ENCODE measurements at regions not wholly inside any gene's neighbourhood (a gene's known extent, or its start where the extent isn't known, plus 50 kb on each side); places are given as distances from the start of the nearest gene placed in this dataset.
"Not testable (repeated sequence)": the region's sequence is repeated elsewhere in the genome, so short reads cannot be mapped to it uniquely, and the experiment has no call there.

DNA sequence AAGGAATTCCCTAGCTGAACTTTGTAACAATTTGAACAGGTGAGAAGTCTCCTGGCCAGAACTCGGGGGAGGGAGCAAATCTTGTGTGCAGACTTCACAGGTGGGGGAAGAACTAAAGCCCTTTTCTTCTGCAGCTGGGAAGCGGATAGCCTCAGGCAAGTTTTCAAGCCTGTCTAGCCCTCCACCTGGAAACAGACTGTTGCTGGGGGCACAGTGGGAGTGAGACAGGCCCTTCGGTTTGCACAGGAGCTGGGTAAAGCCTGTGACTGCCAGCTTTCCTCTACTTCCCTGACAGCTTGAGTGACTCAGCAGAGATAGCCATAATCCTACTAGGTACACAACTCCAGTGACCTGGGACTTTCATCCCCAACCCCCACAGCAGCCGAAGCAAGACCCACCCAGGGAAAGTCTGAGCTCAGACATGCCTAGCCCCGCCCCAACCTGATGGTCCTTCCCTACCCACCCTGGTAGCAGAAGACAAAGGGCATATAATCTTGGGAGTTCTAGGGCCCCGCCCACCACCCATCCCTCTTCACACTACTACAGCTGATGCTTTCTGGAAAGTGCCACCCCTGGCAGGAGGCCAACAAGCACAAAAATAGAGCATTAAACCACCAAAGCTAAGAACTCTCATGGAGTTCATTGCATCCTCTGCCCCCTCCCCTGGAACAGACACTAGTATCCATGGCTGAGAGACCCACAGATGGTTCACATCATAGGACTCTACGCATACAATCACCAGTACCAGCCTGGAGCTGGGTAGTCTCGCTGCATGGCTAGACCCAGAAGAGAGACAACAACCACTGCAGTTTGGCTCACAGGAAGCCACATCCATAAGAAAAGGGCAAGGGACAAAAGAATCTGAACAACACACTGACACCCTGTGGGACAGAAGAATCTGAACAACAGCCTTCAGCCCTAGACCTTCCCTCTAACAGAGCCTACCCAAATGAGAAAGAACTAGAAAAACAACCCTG, 479.0 kb downstream of the RAP2B start:
- no peak for DNase-seq
- Mint-ChIP-seq H3K27me3 (no peaks in the 10 kb centered on the region), H3K9me3 (peaks cover 0 to 12% (median 5%) of the 10 kb centered on the region in 9 donors), H3K27ac (peak overlapping the region in 2 of 10 donors; percentile 23), H3K36me3 (peaks cover 0 to 5% (median 0%) of the 10 kb centered on the region in 3 donors), H3K4me3 (peak overlapping the region in 1 of 10 donors; percentile 3), H3K4me1 (peaks cover 18 to 41% (median 37%) of the 10 kb centered on the region in 4 donors)
- no peak for ATAC-seq
- POLR2A ChIA-PET = interaction anchor here (0.6 kb wide), 1 partner anchor 9 kb away, joined by 3 read pairs; no protein-coding TSS in a partner anchor

GRCh38 chr3:153642576-153642975, 478.6 kb upstream of the ARHGEF26 start:
- H3K36me3 Mint-ChIP-seq, POLR2A ChIA-PET, ATAC-seq, H3K27me3 Mint-ChIP-seq, DNase-seq: not testable (repeated sequence)
- H3K9me3 Mint-ChIP-seq = peaks cover 0 to 12% (median 5%) of the 10 kb centered on the region in 9 donors
- peaks cover 17 to 41% (median 37%) of the 10 kb centered on the region in 4 donors for H3K4me1 Mint-ChIP-seq
- H3K4me3 Mint-ChIP-seq = peak overlapping the region in 2 of 10 donors; percentile 3 to 27
- H3K27ac Mint-ChIP-seq = peak overlapping the region in 3 of 10 donors; percentile 21 to 75 (median 23)

GRCh38 chr3:153643471-153643870, 477.7 kb upstream of the ARHGEF26 start:
- Mint-ChIP-seq H3K4me3 (peak overlapping the region in 9 of 10 donors; percentile 23 to 62 (median 53)), H3K4me1 (peaks cover 17 to 41% (median 37%) of the 10 kb centered on the region in 4 donors), H3K9me3 (peaks cover 0 to 12% (median 5%) of the 10 kb centered on the region in 9 donors), H3K27ac (peak overlapping the region in 8 of 10 donors; percentile 5 to 75 (median 44))
- H3K27me3 Mint-ChIP-seq, ATAC-seq, POLR2A ChIA-PET, H3K36me3 Mint-ChIP-seq: not testable (repeated sequence)
- DNase-seq = peak in 4 of 10 donors; percentile 8 to 58 (median 40)

- DNase-seq (no peak), ATAC-seq (no peak)
- Mint-ChIP-seq H3K9me3 (peaks cover 0 to 4% (median 0%) of the 10 kb centered on the region in 9 donors), H3K36me3 (no peaks in the 10 kb centered on the region), H3K4me1 (peaks cover 0 to 5% (median 4%) of the 10 kb centered on the region in 4 donors), H3K27me3 (peaks cover 0 to 6% (median 0%) of the 10 kb centered on the region in 5 donors), H3K4me3 (no peak overlapping the region), H3K27ac (no peak overlapping the region)
- POLR2A ChIA-PET = no interaction called here
Measured at GRCh38 chr3:153649286-153649839, 471.8 kb upstream of the ARHGEF26 start.

DNA sequence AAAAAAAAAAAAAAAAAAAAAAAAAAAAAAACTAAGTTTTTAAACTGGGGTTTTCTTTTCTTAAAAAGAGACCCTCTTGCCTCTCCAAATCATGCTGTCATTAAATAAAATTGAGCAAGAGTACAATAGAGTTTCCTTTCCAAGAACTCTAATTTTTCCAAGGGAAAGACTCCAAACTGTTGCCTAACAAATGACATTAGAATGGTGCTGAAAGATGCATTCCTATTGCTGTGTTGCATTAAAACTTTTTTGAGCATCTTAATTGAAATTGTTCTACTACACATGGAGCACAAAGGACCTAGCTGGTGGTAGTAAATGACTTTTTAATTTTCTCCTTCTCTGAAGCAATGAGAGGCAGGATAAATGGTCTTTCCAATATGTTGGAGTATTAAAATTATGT, 469.1 kb upstream of the ARHGEF26 start:
- POLR2A ChIA-PET = no interaction called here
- Mint-ChIP-seq H3K4me3 (no peak overlapping the region), H3K36me3 (no peaks in the 10 kb centered on the region), H3K9me3 (peaks cover 0 to 10% (median 0%) of the 10 kb centered on the region in 9 donors), H3K4me1 (no peaks in the 10 kb centered on the region), H3K27me3 (peaks cover 0 to 6% (median 0%) of the 10 kb centered on the region in 5 donors), H3K27ac (no peak overlapping the region)
- DNase-seq (no peak), ATAC-seq (no peak)

GRCh38 chr3:153657046-153657445, 464.1 kb upstream of the ARHGEF26 start:
- Mint-ChIP-seq H3K9me3 (peaks cover 0 to 18% (median 2%) of the 10 kb centered on the region in 9 donors), H3K4me3 (no peak overlapping the region), H3K27ac (no peak overlapping the region), H3K4me1 (no peaks in the 10 kb centered on the region), H3K36me3 (peaks cover 0 to 6% (median 0%) of the 10 kb centered on the region in 3 donors), H3K27me3 (no peaks in the 10 kb centered on the region)
- DNase-seq (no peak), ATAC-seq (no peak)
- POLR2A ChIA-PET = no interaction called here

DNA sequence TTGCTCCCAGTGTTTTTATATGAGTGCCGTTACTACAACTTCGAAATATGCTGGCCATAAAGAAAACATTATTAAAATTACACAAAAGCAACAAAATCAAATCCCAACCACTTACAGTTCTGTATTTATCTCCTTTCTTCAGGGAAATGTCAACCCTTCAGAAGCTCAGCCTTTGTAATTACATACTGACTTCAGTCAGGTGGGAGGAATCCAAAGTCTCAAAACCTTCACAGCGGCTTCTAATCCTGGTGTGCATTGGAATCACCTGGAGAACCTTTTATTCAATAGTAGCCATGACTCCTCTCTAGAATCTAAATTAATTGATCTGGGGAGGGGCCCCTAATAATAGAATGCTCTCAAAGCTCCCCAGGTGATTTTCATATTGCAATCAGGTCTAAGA, 463.7 kb upstream of the ARHGEF26 start:
- Mint-ChIP-seq H3K36me3 (peaks cover 0 to 6% (median 0%) of the 10 kb centered on the region in 3 donors), H3K4me1 (no peaks in the 10 kb centered on the region), H3K27ac (no peak overlapping the region), H3K9me3 (peaks cover 0 to 18% (median 2%) of the 10 kb centered on the region in 9 donors), H3K27me3 (no peaks in the 10 kb centered on the region), H3K4me3 (no peak overlapping the region)
- DNase-seq = no peak
- ATAC-seq = no peak
- POLR2A ChIA-PET = no interaction called here

DNA sequence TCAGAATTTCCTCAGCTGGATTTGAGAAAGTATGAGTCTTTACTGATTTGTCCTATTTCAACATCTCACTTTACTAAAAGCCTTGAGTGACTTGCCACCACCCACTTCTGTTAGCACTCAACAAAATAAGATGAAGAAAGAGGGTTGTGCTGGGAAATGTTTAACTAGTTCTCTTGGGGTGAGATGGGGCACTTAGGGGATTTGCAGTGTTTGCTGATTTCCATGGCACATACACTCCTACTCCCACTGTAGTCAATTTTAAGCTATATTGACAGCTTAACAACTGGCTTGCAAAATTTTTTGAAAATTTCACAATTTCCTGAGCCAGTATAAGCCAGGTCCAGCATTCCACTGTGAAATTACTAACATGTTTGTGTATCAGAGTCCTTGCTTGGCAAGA, 463.1 kb upstream of the ARHGEF26 start:
- ATAC-seq (no peak), DNase-seq (no peak)
- POLR2A ChIA-PET = no interaction called here
- H3K9me3 Mint-ChIP-seq = peaks cover 0 to 18% (median 2%) of the 10 kb centered on the region in 9 donors
- no peak overlapping the region for H3K4me3 Mint-ChIP-seq
- peaks cover 0 to 6% (median 0%) of the 10 kb centered on the region in 3 donors for H3K36me3 Mint-ChIP-seq
- no peaks in the 10 kb centered on the region for H3K27me3 Mint-ChIP-seq
- H3K27ac Mint-ChIP-seq = no peak overlapping the region
- H3K4me1 Mint-ChIP-seq = no peaks in the 10 kb centered on the region

DNA sequence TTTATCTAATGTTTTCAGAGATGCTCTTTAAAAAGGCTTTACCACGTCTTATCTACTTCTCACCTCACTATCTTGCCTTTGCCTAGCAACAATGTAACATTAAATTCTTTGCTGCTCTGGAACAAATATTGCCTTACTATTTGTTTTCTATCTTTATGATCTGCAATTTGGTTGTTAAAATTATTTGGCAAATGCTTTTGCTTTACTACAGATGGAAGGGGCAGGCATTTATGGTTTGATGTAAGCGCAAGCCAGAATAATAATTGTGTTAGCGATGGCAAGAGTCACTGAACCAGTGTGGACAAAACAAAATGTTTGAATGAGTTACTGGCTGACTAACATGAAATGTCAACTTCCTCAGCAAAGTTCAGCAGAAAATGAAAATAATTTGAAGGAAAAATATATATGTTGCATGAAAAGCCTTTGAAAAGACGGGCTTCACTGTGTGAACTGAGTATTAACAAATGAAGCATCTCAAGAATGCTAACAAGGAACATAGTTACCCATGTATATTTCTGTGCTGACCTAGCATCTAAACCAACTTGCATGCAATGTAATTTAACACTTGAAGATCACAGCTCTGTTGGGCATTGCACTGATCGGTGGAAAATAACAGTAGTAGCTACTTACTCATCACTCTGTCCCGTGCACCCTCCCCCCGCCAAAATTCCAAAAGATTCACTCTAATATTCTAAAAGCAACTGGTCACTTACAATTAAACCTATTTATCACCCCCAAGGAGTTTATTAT, 454.0 kb upstream of the ARHGEF26 start:
- Mint-ChIP-seq H3K4me3 (no peak overlapping the region), H3K36me3 (peaks cover 0 to 4% (median 0%) of the 10 kb centered on the region in 3 donors), H3K27me3 (peaks cover 0 to 5% (median 2%) of the 10 kb centered on the region in 5 donors), H3K9me3 (peaks cover 0 to 2% (median 0%) of the 10 kb centered on the region in 9 donors), H3K27ac (no peak overlapping the region), H3K4me1 (no peaks in the 10 kb centered on the region)
- no peak for DNase-seq
- POLR2A ChIA-PET = no interaction called here
- no peak for ATAC-seq

- H3K4me1 Mint-ChIP-seq = no peaks in the 10 kb centered on the region
- no peak overlapping the region for H3K27ac Mint-ChIP-seq
- H3K27me3 Mint-ChIP-seq = peaks cover 0 to 5% (median 2%) of the 10 kb centered on the region in 5 donors
- POLR2A ChIA-PET = no interaction called here
- DNase-seq (no peak), ATAC-seq (no peak)
- H3K4me3 Mint-ChIP-seq = no peak overlapping the region
- no peaks in the 10 kb centered on the region for H3K9me3 Mint-ChIP-seq
- peaks cover 0 to 4% (median 0%) of the 10 kb centered on the region in 3 donors for H3K36me3 Mint-ChIP-seq
Measured at GRCh38 chr3:153669527-153669926, 451.7 kb upstream of the ARHGEF26 start.

DNA sequence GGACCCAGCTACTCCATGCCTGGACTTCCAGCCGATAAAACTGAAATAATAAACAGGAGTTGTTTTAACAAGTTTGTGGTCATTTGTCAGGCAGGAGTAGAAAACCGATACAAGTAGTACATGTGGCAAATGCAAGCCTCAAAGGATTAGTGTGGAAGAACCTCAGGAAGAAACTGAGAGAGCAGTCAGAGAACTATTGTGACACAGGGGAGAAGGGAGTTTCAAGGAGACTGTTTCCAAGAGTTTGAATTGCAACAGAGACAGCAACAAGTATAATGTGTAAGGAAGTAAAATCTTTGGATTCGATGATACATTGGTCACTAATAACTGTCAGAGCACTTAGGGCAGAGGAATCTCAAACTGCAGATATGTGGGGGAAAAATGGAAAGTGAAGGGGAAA, 450.6 kb upstream of the ARHGEF26 start:
- no peak for DNase-seq
- Mint-ChIP-seq H3K4me3 (no peak overlapping the region), H3K27ac (no peak overlapping the region), H3K36me3 (peaks cover 0 to 4% (median 0%) of the 10 kb centered on the region in 3 donors), H3K27me3 (peaks cover 0 to 5% (median 2%) of the 10 kb centered on the region in 5 donors), H3K4me1 (no peaks in the 10 kb centered on the region), H3K9me3 (no peaks in the 10 kb centered on the region)
- POLR2A ChIA-PET = no interaction called here
- no peak for ATAC-seq

GRCh38 chr3:153673853-153674252, 447.3 kb upstream of the ARHGEF26 start:
- POLR2A ChIA-PET = no interaction called here
- Mint-ChIP-seq H3K4me3 (no peak overlapping the region), H3K9me3 (no peaks in the 10 kb centered on the region), H3K27ac (no peak overlapping the region), H3K36me3 (peaks cover 0 to 4% (median 2%) of the 10 kb centered on the region in 3 donors), H3K27me3 (peaks cover 0 to 5% (median 0%) of the 10 kb centered on the region in 5 donors), H3K4me1 (no peaks in the 10 kb centered on the region)
- DNase-seq (no peak), ATAC-seq (no peak)
